ENCODE measurements at regions not wholly inside any gene's neighbourhood (a gene's known extent, or its start where the extent isn't known, plus 50 kb on each side); places are given as distances from the start of the nearest gene placed in this dataset.
"Not testable (repeated sequence)": the region's sequence is repeated elsewhere in the genome, so short reads cannot be mapped to it uniquely, and the experiment has no call there.

DNA sequence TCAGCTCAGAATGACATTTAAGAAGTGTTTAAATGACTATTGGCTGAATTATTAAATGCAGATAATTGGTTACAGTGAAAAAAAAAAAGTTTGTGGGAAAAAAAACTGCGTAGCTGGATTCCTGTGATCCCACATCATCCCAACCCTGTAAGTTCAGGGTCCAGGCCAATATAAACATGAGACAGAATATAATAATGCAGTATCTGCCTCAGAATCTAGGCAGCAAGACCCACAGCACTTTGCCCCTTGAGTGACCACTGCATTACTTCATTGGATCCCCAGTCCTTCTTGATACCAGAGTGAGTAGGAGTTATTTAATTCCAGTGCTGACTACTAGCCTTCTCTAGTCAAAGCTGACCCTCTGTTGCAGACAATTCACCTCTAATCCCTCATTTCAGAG lies 272.6 kb downstream of the CCER1 start:
- no peak for DNase-seq

DNA sequence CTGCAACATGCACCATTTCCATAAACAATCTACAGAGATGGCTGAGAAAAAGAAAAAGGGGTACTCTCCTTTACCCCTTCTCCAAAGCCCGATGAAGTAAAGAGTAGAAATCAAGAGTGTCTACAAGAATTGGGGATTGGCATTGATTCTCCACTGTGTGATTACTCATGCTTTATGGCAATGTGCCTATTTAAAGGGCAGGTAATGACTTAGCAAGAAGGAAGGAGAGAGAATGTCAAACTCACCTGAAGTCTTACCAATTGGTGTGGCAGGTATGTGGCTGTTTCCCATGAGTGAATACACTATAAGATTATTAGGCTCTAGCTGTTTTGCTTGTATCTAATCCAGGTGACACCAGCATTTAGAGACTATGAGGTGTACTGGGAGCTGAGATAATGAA lies 275.3 kb downstream of the CCER1 start:
- DNase-seq, result no peak

DNA sequence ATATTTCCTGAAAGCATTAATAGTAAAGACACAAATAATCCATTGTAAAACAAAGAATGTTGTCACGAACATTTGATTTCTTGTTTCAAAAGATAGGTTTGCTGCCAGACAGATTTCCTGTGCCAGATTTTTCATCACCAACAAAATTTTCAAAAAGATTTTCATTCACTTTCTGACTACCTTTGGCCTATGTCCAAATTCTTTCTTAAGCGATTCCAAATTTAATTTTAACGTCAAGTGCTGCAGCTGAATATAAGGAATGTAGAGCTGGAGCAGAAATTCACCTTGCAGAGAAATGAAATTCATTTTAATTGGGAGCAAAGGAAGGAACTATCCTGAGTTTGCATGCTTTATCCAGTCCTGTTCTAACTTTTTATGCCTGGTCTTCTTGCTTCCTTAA lies 277.4 kb downstream of the CCER1 start:
- no peak for DNase-seq

DNA sequence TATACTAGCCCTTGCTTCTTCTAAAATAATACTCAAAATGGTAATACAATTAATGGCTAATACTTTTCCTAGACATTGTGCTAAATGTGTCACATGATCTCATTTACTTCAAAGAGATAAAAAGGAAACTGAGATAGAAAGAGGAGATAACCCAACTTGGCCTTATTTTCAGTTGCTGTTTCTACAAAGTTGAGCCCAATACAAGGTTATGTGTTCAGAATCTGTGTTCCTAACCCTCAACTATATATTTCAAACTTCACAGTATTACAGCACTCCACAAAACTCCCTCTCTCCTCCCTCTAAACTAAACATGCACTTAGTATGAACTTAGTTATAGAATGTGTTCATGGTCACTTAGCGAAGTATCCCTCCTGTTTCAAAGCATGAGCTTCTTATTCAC lies 277.9 kb downstream of the CCER1 start:
- DNase-seq, result no peak

DNA sequence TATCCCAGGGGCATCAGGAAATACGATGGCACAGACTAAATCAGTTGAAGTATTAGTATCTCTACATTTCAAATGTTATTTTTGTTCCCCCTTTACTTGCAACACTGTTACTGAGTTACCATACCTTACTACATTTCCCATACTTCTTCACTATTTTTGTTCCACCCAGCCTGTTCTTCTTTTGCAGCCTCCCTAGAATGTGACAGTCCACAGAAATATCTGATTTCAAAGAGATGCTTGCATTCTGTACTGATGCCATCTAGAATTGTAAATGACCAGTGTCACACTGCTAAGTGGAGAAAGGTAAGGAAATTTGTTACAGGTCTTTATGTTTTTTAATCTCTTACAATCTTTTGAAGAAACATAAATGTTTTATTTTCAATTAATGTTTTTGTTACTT lies 279.9 kb downstream of the CCER1 start:
- no peak for DNase-seq

DNA sequence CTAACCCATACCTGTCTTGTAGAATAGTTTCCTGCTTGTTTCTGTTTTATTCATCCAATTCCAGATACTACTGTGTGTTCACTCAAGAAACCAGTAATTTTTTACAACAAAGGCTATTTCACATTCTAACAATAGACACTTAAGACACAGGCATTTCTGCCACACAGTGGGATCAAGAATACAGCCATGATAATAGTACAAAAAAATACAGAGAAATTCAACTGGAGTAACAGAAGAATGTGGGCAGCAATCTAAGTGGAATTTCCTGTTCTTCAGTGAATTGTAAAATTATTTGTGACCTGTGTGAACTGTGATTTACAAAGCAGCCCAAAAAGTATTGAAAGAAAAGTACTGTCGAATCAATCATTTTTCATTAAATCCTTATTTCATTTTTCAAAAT lies 282.9 kb downstream of the CCER1 start:
- DNase-seq, result no peak

DNA sequence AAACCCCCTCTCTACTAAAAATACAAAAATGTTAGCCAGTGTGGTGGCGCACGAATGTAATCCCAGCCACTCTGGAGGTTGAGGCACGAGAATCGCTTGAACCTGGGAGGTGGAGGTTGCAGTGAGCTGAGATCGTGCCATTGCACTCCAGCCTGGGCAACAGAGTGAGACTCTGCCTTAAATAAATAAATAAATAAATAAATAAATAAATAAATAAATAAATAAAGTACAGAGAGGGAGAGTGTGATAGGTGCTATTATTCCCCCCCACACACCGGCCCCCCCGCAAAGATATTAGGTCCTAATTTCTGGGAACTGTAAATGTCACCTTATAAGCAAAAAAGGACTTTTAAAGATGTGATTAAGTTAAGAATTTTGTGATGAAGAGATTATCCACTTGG lies 291.0 kb downstream of the CCER1 start:
- DNase-seq, result not testable (repeated sequence)

DNA sequence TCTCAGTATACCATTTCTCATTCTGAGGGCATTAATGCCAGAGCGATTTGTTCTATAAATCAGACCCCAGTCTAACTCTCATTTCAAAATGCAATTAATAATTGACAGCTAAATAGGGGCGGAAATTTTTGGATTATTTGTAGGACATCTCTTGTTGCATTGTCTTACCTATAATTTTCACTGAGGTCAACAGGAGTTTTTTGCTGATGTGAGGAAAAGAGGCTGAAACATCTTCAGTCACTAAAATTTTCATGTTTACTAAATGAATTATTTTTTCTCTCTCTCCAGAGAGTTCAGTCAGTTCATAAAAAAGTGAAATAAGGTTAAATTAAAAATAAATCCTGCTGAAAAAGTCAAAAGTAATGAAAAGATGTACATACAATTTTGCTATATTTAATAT lies 295.9 kb downstream of the CCER1 start:
- DNase-seq, result no peak

DNA sequence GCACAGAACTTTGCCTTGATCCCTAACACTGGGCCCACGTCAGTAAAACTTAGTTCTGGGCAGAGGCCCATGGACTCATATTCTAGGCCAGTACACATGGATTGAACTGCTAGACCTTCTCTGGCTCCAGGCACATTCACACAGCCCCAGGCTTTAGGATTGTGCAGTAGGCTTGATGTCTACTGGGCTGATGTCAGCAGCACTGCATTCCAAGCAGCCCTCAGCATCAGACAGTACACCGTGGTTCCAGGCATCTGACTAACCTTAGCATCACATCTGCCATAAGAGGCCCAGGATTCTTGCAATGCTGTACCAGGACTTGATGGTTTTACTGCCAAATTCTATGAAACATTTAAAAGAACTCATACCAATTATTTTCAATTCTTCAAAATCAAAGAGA lies 301.9 kb downstream of the CCER1 start:
- no peak for DNase-seq

DNA sequence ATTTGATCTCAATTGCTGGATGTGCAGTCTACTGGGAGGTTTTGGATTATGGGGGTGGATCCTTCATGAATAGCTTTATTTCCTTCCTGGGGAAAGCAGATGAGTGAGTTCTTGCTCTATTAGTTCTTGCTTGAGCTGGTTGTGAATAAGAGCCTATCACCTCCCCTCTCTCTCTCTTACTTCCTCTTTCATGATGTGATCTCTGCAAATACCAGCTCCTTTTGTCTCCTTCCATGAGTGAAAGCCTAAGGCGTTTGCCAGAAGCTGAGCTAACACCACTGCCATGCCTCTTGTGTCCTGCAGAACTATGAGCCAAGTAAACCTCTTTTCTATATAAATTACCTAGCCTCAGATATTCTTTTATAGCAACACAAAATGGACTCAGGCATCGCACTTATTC lies 302.7 kb downstream of the CCER1 start:
- DNase-seq, result no peak

DNA sequence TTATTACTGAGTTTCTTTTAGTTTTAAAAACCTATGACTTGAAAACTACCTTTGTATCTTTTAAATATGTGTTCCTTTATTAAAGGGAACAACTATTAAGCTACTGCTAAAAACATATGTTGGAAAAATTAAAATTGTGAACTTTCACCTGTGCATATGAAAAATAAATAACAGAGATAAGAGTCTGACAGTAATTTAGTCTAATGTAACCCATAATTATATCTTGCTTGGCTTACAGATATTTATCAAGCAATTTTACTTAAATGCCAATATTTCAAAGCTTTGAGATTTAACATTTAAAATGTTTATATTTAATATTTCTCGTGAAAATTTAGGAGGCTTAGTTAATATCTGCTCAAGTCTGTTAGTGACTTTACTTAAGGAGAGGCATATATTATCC lies 309.8 kb downstream of the CCER1 start:
- no peak for DNase-seq

DNA sequence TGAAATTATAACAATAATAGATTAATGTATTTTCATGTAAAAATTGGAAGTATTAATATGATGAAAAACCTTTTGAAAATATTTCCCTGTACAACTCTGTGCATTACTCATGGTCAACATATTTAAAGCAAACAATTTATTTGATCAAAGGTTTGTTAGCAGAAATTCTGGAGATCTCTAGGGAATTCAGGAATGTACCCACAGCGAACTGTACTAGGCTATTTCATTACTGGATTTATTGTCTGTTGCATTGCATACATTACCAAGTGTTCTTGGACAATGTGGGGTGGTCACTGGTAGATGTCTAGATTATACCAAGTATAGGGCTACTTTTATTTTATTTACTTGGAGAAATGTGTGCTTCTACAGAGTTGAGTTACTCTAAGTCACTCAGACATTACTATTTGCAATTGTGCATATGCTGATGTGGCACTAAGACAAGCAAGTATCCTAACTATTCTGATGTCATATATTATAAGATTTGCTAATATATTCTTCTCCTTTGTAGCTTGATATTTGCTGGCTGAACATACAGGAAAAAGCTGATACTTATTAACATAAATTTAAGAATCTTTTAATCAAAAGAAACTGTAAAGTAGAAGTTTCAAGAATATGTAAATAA lies 323.3 kb downstream of the CCER1 start:
- DNase-seq, result no peak

DNA sequence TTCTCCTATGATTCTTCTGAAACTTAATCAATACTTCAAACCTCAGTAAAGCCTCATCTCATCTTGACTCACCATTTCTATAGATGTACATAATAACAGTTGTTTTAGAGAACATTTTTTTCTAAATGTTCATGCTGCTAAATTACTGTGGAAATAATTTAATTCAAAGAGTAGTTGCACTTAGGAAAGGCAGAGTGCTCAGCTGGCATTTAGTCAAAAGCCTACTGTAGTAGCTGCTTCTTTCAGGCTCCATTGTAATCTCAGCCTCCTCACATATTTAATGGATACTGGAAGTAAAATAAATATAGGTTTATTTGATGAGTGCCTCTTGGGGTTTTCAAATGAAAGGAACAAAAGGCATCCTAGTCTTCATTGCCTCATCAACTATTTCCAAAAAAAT lies 325.0 kb downstream of the CCER1 start:
- DNase-seq, result no peak

DNA sequence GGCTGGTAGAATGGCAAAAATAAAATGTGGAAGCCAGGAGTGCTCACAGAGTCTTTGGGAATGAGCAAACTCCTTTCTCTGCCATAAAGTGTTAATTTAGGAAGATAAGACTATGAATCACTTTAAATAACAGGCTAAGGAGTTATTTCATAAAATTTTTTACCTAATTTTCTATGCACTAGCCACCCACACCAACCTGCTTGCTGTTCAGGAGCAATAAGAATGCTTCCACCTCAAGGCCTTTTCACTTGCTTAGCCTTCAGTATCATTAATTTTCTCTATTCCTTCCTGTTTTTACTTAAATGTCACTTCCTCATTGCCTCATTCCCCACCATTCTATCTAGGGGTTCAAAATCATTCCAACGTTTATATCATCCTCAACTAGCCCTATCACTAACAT lies 326.8 kb downstream of the CCER1 start:
- DNase-seq, result no peak

DNA sequence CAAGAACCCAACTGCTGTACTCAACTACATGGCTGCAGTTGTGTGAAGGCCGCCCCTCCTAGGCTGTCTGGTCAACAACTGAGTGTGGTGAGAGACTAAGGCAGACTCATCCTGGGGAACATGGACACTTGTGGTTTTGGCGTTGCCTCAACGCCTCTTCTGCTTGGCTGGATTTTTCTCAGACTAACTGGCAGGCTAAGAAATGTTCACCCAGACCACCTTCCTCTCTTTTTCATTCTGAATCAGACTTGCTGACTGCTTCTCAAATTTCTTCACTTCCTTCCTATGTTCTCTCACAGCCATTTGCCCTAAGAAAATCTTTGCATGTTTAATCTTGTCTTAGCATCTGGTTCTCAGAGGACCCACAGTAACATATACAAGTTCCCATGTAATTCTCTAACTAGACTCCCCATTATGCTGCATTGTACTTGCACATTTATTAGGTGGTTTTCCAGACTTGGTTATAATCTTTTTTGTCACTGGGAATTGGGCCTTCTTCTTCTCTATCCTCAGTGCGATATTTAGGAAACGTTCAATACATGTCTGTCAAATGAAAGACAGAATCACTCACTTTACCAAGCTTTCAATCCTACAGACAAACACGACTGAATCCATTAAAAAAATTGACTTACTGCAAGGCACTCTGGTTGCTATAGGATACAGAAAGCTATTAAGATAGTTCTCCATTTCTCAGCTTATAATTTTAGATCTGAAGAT lies 327.6 kb downstream of the CCER1 start:
- DNase-seq, result no peak

DNA sequence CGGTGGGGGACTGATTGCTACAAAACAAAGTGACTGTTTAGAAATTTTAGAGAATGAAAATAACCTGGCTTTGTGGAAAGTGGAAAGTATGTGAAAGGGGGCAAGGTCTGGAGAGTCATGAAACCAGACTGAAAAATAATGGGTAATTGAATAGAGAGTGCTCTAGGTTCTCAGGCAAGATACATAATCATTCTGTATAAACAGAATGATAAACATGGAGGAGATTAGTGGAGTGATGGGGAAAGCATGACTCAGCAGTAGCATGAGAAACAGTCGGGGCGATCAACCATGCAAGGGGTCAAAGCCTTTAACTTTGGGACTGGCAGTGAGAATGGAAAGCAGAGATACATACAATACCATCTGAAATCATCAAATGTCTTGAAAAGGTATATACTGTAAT lies 332.5 kb downstream of the CCER1 start:
- no peak for DNase-seq

DNA sequence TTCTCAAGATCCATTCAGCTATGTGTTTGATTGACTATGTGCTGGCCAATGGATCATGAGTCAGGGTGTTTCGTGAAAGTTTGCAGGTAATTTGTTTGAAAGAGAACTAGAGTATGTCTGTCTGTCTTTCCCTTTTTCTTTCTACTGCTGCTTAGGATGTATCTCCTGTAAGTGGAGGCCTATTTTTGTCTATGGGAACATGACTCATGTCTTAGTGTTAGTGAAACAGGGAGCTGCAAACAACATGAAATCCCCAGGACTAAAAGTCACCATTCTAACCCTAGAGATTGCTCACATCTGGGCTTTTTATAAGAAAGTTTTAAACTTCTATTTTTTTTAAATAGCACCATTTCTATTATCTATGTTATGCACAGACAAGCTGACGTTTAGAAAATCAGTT lies 333.0 kb downstream of the CCER1 start:
- no peak for DNase-seq

DNA sequence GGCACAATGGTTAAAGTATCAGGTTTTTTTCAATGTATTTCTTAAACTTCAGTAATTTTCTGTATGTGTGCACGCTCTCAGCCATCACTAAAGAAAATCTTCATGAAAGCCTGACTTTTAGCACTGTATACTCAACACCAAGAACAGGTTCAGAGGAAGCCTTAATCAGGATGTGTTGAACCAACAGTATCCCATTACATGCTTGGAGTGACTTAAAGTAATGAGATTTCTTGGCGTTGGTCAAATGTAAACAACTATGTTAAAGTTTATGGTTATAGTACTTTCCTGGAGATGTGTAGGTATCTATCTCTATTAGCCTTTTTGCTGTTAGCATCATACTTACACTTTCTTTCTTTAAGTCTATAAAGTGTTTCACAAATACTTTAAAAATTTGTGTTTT lies 335.0 kb downstream of the CCER1 start:
- DNase-seq, result no peak

DNA sequence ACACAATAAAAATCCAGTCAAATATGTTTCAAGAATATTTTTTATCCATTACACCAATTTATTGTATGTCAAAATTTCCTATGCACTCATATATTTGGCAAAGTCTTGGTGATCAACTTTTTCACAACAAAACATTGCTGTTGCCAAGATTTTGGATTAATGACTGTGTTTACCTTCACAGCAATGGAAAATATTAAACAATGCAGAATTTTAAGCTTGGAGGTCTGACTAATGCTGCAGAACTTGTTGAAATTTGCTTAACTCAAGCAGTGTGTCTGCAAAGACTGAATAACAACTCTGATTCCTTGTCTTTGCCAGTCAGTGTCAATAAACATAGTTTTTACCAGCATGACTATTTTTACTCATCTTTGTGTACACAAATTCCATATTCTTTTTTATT lies 336.4 kb downstream of the CCER1 start:
- DNase-seq, result no peak

DNA sequence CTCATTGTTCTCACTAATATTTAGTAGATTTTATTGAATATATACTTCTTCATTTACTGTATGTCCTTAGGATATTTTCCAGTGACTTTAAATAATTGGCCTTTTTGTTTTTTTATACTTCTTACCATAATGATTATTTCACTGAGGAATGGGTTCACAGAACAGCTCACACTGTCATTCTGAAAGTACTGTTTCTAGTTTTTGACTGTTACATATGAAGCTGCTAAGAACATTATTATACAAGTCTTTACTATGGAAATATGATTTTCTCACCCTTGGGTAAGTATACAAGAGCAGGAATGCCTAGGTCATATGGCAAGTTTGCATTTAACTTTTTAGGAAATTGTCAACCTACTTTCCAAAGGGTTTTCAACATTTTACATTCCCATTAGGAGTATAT lies 343.1 kb downstream of the CCER1 start:
- no peak for DNase-seq

DNA sequence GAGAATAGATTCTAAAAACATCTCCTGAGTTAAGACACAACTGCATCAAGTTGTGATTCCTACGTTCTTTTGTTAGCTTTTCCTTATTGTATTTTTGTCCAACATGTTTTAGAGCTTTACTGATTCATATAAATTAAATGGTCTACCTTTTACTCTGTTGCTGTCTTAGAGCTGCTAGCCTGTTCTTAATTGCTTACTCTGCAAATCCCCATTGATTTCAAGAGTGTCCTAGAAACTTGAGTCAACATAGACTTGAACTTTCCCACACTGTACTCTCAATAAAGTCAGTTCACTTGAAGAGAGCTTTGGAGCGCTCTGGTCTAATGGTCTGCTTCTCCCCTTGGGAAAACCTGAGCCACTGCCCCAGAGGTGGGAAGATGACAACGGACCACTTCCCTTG lies 343.9 kb downstream of the CCER1 start:
- no peak for DNase-seq

DNA sequence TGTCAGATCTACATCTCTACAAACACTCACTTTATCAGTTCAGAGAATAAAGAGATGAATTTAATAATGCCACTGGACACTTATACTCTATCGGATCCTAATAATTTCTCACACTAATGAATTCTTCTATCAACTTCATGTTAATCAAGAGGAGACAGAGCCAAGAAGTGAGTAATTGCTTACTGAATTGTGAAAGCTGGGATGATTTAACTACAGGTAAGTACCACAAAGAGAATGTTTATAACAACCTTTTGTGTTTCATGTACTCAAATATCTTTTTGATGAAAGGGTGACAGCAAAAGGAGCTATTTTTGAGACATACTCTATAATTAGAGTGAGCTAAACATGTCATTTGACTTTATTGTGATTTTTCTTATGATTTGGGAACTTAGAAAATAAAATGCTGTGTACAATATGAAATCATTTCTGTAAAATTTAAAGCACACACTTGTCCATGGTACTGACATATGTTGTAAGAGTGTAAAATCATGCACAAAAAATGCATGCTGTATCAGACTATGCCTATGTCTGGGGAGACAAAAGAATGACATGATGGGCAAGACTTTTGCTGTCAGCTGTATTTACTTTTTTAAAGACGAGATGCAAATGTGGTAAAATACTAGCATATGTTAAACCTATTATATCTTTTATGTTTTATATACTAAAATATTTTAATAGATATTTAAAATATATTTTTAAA lies 361.2 kb downstream of the CCER1 start:
- no peak for DNase-seq

DNA sequence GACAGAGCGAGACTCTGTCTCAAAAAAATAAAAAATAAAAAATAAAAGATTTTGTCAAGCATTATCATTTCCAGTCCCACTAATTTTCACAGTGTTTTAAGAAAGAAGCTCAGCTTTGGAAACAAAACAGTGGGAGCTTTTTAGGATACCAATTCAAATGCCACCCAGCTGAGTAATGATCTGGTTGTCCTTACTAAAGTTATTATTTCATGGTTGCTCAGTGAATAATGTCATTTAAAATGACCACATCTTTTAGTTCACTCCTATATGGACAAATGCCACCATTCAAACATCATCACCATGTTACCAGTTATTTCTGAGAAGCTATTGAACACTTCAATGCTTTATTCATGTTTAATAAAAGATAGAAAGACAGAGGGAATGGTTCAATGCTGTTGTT lies 365.0 kb downstream of the CCER1 start:
- DNase-seq, result no peak

DNA sequence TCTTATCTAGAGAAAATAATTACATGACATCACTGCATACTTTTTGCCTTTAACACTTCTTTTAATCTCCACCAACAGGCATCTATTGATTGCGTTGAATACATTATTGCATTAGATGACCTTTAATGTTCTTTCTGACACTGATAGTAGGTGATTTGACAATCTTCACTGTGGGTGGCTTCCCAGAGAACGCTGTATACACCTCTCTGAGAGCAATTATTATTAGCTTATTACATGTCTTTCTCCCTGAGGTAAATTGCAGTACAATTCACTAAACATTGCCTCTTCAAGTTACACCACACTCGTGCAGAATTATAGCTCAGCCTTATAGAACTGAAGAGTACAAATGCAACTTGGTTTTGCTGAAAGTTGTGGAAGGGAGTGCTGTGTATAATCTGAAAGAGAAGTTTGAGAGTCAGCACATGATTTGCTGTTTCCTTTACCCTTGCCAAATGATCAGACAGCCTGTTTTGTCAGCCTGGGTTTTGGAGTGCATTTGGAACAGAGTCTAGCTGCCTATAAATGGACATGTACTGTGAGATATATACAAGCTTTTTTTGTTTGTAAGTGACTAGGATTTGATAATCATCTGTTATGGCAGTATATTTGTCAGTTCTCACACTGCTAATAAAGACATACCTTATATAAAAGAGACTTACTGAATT lies 369.2 kb downstream of the CCER1 start:
- DNase-seq, result no peak

All from suppressor macrophage treated with lipopolysaccharide for 1 hour (primary cell).